ENCODE measurements at regions not wholly inside any gene's neighbourhood (a gene's known extent, or its start where the extent isn't known, plus 50 kb on each side); places are given as distances from the start of the nearest gene placed in this dataset.
"Not testable (repeated sequence)": the region's sequence is repeated elsewhere in the genome, so short reads cannot be mapped to it uniquely, and the experiment has no call there.

GRCh38 chr13:44142941-44143665, 230.5 kb upstream of the SERP2 start:
- H3K4me1 Mint-ChIP-seq, result peaks cover 12% of the 10 kb centered on the region
- H3K36me3 Mint-ChIP-seq, result no peaks in the 10 kb centered on the region
- H3K27me3 Mint-ChIP-seq, result peaks cover 27% of the 10 kb centered on the region
- no peak overlapping the region for H3K4me3 Mint-ChIP-seq
- CTCF ChIA-PET, result interaction anchor here (1.2 kb wide), 1 partner anchor 48 kb away, joined by 3 read pairs; no protein-coding TSS in a partner anchor
- H3K9me3 Mint-ChIP-seq (ENCODE audit: low read depth), result no peaks in the 10 kb centered on the region
- DNase-seq (no peak), ATAC-seq (no peak)
- no peak overlapping the region for H3K27ac Mint-ChIP-seq

- ATAC-seq (no peak), DNase-seq (no peak)
- no peak overlapping the region for H3K27ac Mint-ChIP-seq
- CTCF ChIA-PET, result no interaction called here
- no peaks in the 10 kb centered on the region for H3K36me3 Mint-ChIP-seq
- peaks cover 24% of the 10 kb centered on the region for H3K27me3 Mint-ChIP-seq
- H3K9me3 Mint-ChIP-seq (ENCODE audit: low read depth), result no peaks in the 10 kb centered on the region
- H3K4me3 Mint-ChIP-seq, result no peak overlapping the region
- peaks cover 10% of the 10 kb centered on the region for H3K4me1 Mint-ChIP-seq
Observed at GRCh38 chr13:44146138-44146537, 227.5 kb upstream of the SERP2 start.

GRCh38 chr13:44147233-44147632, 226.4 kb upstream of the SERP2 start:
- CTCF ChIA-PET, result no interaction called here
- H3K27ac Mint-ChIP-seq, result no peak overlapping the region
- H3K27me3 Mint-ChIP-seq, result peaks cover 23% of the 10 kb centered on the region
- DNase-seq, result no peak
- no peaks in the 10 kb centered on the region for H3K9me3 Mint-ChIP-seq (ENCODE audit: low read depth)
- peaks cover 4% of the 10 kb centered on the region for H3K4me1 Mint-ChIP-seq
- no peaks in the 10 kb centered on the region for H3K36me3 Mint-ChIP-seq
- H3K4me3 Mint-ChIP-seq, result no peak overlapping the region
- no peak for ATAC-seq

GRCh38 chr13:44147648-44148047, 226.0 kb upstream of the SERP2 start:
- DNase-seq (no peak), ATAC-seq (no peak)
- no peaks in the 10 kb centered on the region for H3K9me3 Mint-ChIP-seq (ENCODE audit: low read depth)
- no peaks in the 10 kb centered on the region for H3K36me3 Mint-ChIP-seq
- peaks cover under 1% of the 10 kb centered on the region for H3K4me1 Mint-ChIP-seq
- no peak overlapping the region for H3K27ac Mint-ChIP-seq
- H3K27me3 Mint-ChIP-seq, result peaks cover 19% of the 10 kb centered on the region
- CTCF ChIA-PET, result no interaction called here
- no peak overlapping the region for H3K4me3 Mint-ChIP-seq

- CTCF ChIA-PET, result no interaction called here
- Mint-ChIP-seq H3K9me3 (ENCODE audit: low read depth) (no peaks in the 10 kb centered on the region), H3K4me3 (no peak overlapping the region), H3K4me1 (no peaks in the 10 kb centered on the region), H3K27ac (no peak overlapping the region), H3K36me3 (no peaks in the 10 kb centered on the region), H3K27me3 (peaks cover 16% of the 10 kb centered on the region)
- DNase-seq (no peak), ATAC-seq (no peak)
Observed at GRCh38 chr13:44148159-44148914, 225.3 kb upstream of the SERP2 start.

- H3K4me3 Mint-ChIP-seq; ATAC-seq; H3K36me3 Mint-ChIP-seq; H3K9me3 Mint-ChIP-seq (ENCODE audit: low read depth); H3K4me1 Mint-ChIP-seq; H3K27me3 Mint-ChIP-seq; CTCF ChIA-PET; H3K27ac Mint-ChIP-seq; DNase-seq: not testable (repeated sequence)
Observed at GRCh38 chr13:44149231-44149630, 224.4 kb upstream of the SERP2 start.

- Mint-ChIP-seq H3K27me3 (peaks cover 8% of the 10 kb centered on the region), H3K4me3 (no peak overlapping the region), H3K9me3 (ENCODE audit: low read depth) (no peaks in the 10 kb centered on the region), H3K27ac (no peak overlapping the region), H3K36me3 (no peaks in the 10 kb centered on the region), H3K4me1 (no peaks in the 10 kb centered on the region)
- DNase-seq, result no peak
- CTCF ChIA-PET, result no interaction called here
- no peak for ATAC-seq
Observed at GRCh38 chr13:44149821-44150220, 223.8 kb upstream of the SERP2 start.

- CTCF ChIA-PET, result no interaction called here
- ATAC-seq (no peak), DNase-seq (no peak)
- H3K36me3 Mint-ChIP-seq, result no peaks in the 10 kb centered on the region
- no peaks in the 10 kb centered on the region for H3K9me3 Mint-ChIP-seq (ENCODE audit: low read depth)
- H3K27me3 Mint-ChIP-seq, result peaks cover 5% of the 10 kb centered on the region
- no peak overlapping the region for H3K27ac Mint-ChIP-seq
- no peaks in the 10 kb centered on the region for H3K4me1 Mint-ChIP-seq
- H3K4me3 Mint-ChIP-seq, result no peak overlapping the region
Observed at GRCh38 chr13:44151474-44151873, 222.2 kb upstream of the SERP2 start.

- no peak for DNase-seq
- no peaks in the 10 kb centered on the region for H3K36me3 Mint-ChIP-seq
- H3K4me3 Mint-ChIP-seq, result no peak overlapping the region
- no peaks in the 10 kb centered on the region for H3K4me1 Mint-ChIP-seq
- H3K9me3 Mint-ChIP-seq (ENCODE audit: low read depth), result no peaks in the 10 kb centered on the region
- H3K27me3 Mint-ChIP-seq, result peaks cover 2% of the 10 kb centered on the region
- ATAC-seq, result no peak
- CTCF ChIA-PET, result no interaction called here
- H3K27ac Mint-ChIP-seq, result no peak overlapping the region
Observed at GRCh38 chr13:44153496-44153895, 220.1 kb upstream of the SERP2 start.

- H3K27ac Mint-ChIP-seq, result no peak overlapping the region
Observed at GRCh38 chr13:44155422-44156293, 218.0 kb upstream of the SERP2 start.

GRCh38 chr13:44156294-44156658, 217.3 kb upstream of the SERP2 start:
- DNase-seq, result no peak
- Mint-ChIP-seq H3K36me3 (no peaks in the 10 kb centered on the region), H3K4me1 (no peaks in the 10 kb centered on the region), H3K9me3 (ENCODE audit: low read depth) (no peaks in the 10 kb centered on the region), H3K27ac (no peak overlapping the region), H3K27me3 (peaks cover 5% of the 10 kb centered on the region), H3K4me3 (no peak overlapping the region)
- CTCF ChIA-PET, result no interaction called here
- ATAC-seq, result no peak

More at GRCh38 chr13:44155422-44156293, 218.0 kb upstream of the SERP2 start:
- Mint-ChIP-seq H3K36me3 (no peaks in the 10 kb centered on the region), H3K4me3 (no peak overlapping the region), H3K4me1 (no peaks in the 10 kb centered on the region), H3K27me3 (peaks cover 5% of the 10 kb centered on the region), H3K9me3 (ENCODE audit: low read depth) (no peaks in the 10 kb centered on the region)
- no peak for ATAC-seq
- CTCF ChIA-PET, result no interaction called here
- DNase-seq, result no peak

GRCh38 chr13:44157606-44158005, 216.0 kb upstream of the SERP2 start:
- Mint-ChIP-seq H3K9me3 (ENCODE audit: low read depth) (no peaks in the 10 kb centered on the region), H3K4me3 (no peak overlapping the region), H3K27ac (no peak overlapping the region), H3K36me3 (no peaks in the 10 kb centered on the region), H3K27me3 (peaks cover 7% of the 10 kb centered on the region), H3K4me1 (no peaks in the 10 kb centered on the region)
- ATAC-seq (no peak), DNase-seq (no peak)
- CTCF ChIA-PET, result interaction anchor here (0.8 kb wide), 1 partner anchor 36 kb away, joined by 4 read pairs; no protein-coding TSS in a partner anchor

- Mint-ChIP-seq H3K27ac (no peak overlapping the region), H3K27me3 (peaks cover 11% of the 10 kb centered on the region), H3K9me3 (ENCODE audit: low read depth) (no peaks in the 10 kb centered on the region), H3K4me3 (no peak overlapping the region), H3K36me3 (no peaks in the 10 kb centered on the region), H3K4me1 (no peaks in the 10 kb centered on the region)
- CTCF ChIA-PET, result interaction anchor here (0.8 kb wide), 1 partner anchor 37 kb away, joined by 4 read pairs; no protein-coding TSS in a partner anchor
- no peak for DNase-seq
- ATAC-seq, result no peak
Observed at GRCh38 chr13:44158098-44158521, 215.5 kb upstream of the SERP2 start.

All from activated CD8-positive, alpha-beta memory T cell treated with anti-CD3 and anti-CD28 coated beads, Interleukin-2, amount 10 ng/mL, durations not matched to agents 7 days and 5 days (primary cell).